Endothelial cell of umbilical vein (primary cell): ENCODE measurements at regions not wholly inside any gene's neighbourhood (a gene's known extent, or its start where the extent isn't known, plus 50 kb on each side); places are given as distances from the start of the nearest gene placed in this dataset.

Experiments
- EZH2 ChIP-seq: IDR thresholded peaks from 2 replicates; pipeline ENCODE4 v1.6.1; 2012; ENCODE audit warnings: borderline replicate concordance, low read depth, mild to moderate bottlenecking, moderate library complexity, low read length, inconsistent platforms; ENCODE audit not compliant: severe bottlenecking
- FOS ChIP-seq: IDR thresholded peaks from 2 replicates; pipeline ENCODE4 v1.6.1; 2011; ENCODE audit warnings: mild to moderate bottlenecking, low read length, moderate library complexity, borderline replicate concordance; ENCODE audit not compliant: insufficient read depth
- POLR2A ChIP-seq: IDR thresholded peaks from 2 replicates; pipeline ENCODE4 v1.6.1; 2012; ENCODE audit warnings: low read depth, mild to moderate bottlenecking, control low read depth, low read length
- POLR2AphosphoS5 ChIP-seq: IDR thresholded peaks from 2 replicates; pipeline ENCODE4 v1.6.1; 2012; ENCODE audit warnings: low read depth, mild to moderate bottlenecking, control low read depth, low read length, moderate library complexity; ENCODE audit not compliant: insufficient read depth
- TF ChIP-seq, protein P1 (sequence below): IDR thresholded peaks from 2 replicates; pipeline ENCODE4 v1.6.1; 2011; ENCODE audit not compliant: insufficient read depth, insufficient read length
- TF ChIP-seq, protein P2 (sequence below), 2 donors: IDR thresholded peaks; 1 replicate in 1 of 2; 2 replicates in 1 of 2; pipeline ENCODE4 v1.5.1; 2011; ENCODE audit warnings: low read length in 2 of 2, mild to moderate bottlenecking in 2 of 2, moderate library complexity in 2 of 2, control low read depth in 1 of 2, inconsistent platforms in 1 of 2, low read depth in 1 of 2; ENCODE audit not compliant: insufficient read depth in 1 of 2; ENCODE audit errors: extremely low read depth in 1 of 2

DNA sequence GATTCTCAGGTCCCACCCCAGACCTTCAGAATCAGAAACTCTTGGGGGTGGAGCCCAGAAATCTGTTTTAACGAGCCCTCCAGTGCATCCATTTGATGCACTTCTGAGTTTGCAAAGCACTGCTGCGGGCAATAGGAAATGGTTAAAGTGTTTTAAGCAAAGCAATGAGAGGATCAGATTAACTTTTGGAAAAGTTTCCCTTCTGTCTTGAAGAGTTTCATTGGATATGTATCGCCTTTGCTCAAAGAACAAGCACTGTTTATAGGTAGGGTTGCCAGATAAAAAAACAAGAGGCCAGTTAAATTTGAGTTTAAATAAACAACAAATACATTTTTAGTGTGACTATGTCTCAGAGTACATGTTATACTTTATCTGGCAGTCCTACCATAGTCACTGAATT is 226.0 kb downstream of the BMP7 start:
- TF ChIP-seq EZH2 (no peak), POLR2A (no peak), FOS (no peak), POLR2AphosphoS5 (no peak)
- TF ChIP-seq, protein P1, sequence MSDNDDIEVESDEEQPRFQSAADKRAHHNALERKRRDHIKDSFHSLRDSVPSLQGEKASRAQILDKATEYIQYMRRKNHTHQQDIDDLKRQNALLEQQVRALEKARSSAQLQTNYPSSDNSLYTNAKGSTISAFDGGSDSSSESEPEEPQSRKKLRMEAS = no peak
- TF ChIP-seq, protein P2, sequence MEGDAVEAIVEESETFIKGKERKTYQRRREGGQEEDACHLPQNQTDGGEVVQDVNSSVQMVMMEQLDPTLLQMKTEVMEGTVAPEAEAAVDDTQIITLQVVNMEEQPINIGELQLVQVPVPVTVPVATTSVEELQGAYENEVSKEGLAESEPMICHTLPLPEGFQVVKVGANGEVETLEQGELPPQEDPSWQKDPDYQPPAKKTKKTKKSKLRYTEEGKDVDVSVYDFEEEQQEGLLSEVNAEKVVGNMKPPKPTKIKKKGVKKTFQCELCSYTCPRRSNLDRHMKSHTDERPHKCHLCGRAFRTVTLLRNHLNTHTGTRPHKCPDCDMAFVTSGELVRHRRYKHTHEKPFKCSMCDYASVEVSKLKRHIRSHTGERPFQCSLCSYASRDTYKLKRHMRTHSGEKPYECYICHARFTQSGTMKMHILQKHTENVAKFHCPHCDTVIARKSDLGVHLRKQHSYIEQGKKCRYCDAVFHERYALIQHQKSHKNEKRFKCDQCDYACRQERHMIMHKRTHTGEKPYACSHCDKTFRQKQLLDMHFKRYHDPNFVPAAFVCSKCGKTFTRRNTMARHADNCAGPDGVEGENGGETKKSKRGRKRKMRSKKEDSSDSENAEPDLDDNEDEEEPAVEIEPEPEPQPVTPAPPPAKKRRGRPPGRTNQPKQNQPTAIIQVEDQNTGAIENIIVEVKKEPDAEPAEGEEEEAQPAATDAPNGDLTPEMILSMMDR (IDR thresholded peaks at IDR 0.05; ENCODE audit: extremely low read depth in 1 of 2, insufficient read depth in 1 of 2, low read depth in 1 of 2, low read length in 2 of 2) = no peak
